ENCODE measurements at regions not wholly inside any gene's neighbourhood (a gene's known extent, or its start where the extent isn't known, plus 50 kb on each side); places are given as distances from the start of the nearest gene placed in this dataset.

GRCh38 chr2:65813631-65814173 lies 381.3 kb upstream of the SPRED2 start:
- DNase-seq (ENCODE audit: low read depth): no peak
- TF ChIP-seq CTCF (IDR thresholded peaks at IDR 0.05; ENCODE audit: control insufficient read depth, extremely low read depth, insufficient read depth): no peak
- H3K4me3 ChIP-seq (ENCODE audit: low read depth, low read length): no peak overlapping the region

- TF ChIP-seq CTCF (IDR thresholded peaks at IDR 0.05; ENCODE audit: control insufficient read depth, extremely low read depth, insufficient read depth): no peak
- DNase-seq (ENCODE audit: low read depth): no peak
- H3K4me3 ChIP-seq (ENCODE audit: low read depth, low read length): no peak overlapping the region
Measured at GRCh38 chr2:65812887-65813286, 380.5 kb upstream of the SPRED2 start.

GRCh38 chr2:65807942-65808341 lies 375.5 kb upstream of the SPRED2 start:
- no peak for DNase-seq (ENCODE audit: low read depth)
- TF ChIP-seq CTCF (IDR thresholded peaks at IDR 0.05; ENCODE audit: control insufficient read depth, extremely low read depth, insufficient read depth): no peak
- H3K4me3 ChIP-seq (ENCODE audit: low read depth, low read length): no peak overlapping the region

GRCh38 chr2:65804777-65805176 lies 372.4 kb upstream of the SPRED2 start:
- no peak overlapping the region for H3K4me3 ChIP-seq (ENCODE audit: low read depth, low read length)
- no peak for DNase-seq (ENCODE audit: low read depth)
- no peak for TF ChIP-seq CTCF (IDR thresholded peaks at IDR 0.05; ENCODE audit: control insufficient read depth, extremely low read depth, insufficient read depth)

GRCh38 chr2:65802298-65802942 lies 370.0 kb upstream of the SPRED2 start:
- no peak overlapping the region for H3K4me3 ChIP-seq (ENCODE audit: low read depth, low read length)
- DNase-seq (ENCODE audit: low read depth): no peak
- TF ChIP-seq CTCF (IDR thresholded peaks at IDR 0.05; ENCODE audit: control insufficient read depth, extremely low read depth, insufficient read depth): no peak

GRCh38 chr2:65800998-65801397 lies 368.6 kb upstream of the SPRED2 start:
- no peak for DNase-seq (ENCODE audit: low read depth)
- no peak overlapping the region for H3K4me3 ChIP-seq (ENCODE audit: low read depth, low read length)
- TF ChIP-seq CTCF (IDR thresholded peaks at IDR 0.05; ENCODE audit: control insufficient read depth, extremely low read depth, insufficient read depth): peak; percentile 46

Measured in LNCaP clone FGC (cell line).